Skeletal muscle cell (primary cell): ENCODE measurements at regions not wholly inside any gene's neighbourhood (a gene's known extent, or its start where the extent isn't known, plus 50 kb on each side); places are given as distances from the start of the nearest gene placed in this dataset.
A peak's percentile ranks its signal among the peaks of the same experiment; 100 is the strongest.

Experiments used
- DNase-seq: peaks from one replicate; pipeline ENCODE4 v3.0.0-alpha.2; 2010; ENCODE audit warnings: low read depth
- H3K4me3 ChIP-seq: 2 replicates; pipeline ENCODE4 v1.5.1; 2011; ENCODE audit warnings: low read depth, mild to moderate bottlenecking, control low read depth, low read length, moderate library complexity

DNA sequence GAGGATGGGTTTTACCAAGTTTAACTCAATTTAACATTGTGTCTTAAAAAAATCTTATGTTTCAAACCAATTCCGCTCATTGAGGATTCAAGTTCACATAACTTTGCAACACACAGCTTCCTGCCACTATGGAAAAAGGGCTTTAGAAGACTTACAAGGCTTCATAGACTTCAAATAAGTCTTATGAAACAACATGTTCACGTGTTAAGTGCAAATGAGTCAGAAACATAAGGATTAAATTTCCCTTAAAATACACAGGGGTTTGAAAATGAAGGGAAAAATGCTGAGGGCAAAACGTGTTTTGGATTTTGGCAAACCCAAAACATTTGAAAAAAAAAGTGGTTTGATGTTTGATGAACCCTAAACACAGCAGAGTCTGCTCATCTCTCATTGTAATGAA, 364.8 kb downstream of the BMP4 start:
- H3K4me3 ChIP-seq = no peak overlapping the region
- DNase-seq = no peak

DNA sequence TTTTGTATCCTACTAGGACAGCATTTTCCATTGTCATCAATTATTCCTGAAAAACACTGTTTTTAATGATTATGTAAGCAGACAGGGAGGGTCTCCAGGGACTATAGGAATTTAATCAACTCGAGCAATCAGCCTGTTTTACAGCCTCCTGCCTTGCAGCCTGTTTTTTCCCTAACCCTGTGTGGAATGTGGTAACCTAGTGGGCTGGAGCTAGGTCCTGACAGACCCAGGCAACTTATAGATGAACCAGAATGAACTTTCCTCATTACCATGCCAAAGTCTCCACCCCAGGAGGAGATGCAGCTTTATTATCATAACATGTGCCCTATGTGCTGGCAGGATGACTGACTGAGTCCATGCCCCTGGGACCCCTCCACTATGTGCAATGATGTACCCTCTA, 375.1 kb downstream of the BMP4 start:
- H3K4me3 ChIP-seq = no peak overlapping the region
- DNase-seq = no peak

DNA sequence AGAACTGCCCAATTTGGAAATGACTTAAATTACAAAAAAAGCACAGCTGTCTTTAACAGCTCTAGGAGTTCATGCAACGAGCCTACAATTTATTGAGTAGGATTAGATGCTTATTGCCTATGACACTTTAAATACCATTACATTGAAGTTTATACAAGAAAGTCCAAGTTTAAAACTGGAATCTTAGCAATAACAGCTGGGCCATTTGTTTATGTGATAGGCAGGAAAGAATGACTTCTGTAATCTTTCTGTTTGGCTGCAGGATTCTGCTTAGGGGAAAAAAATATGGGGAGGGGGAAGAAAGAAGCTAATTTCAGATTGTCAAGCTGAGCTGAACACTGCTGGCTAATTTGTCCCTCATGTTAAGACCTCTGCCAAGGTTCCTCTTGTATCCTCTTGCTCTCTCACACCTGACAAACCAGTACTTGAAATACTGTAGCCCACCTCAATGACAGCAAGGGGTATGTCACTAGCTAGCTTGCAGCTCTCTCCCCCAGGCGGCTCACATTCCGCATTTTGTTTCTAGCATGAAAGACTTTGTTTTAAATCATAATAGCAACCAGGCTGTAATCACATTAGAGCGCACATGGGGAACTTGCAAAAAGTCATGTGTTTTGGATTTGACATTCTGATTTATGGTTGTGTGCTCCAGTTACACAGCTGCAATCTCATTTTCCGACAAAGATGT, 384.8 kb downstream of the BMP4 start:
- DNase-seq = no peak
- H3K4me3 ChIP-seq = no peak overlapping the region

DNA sequence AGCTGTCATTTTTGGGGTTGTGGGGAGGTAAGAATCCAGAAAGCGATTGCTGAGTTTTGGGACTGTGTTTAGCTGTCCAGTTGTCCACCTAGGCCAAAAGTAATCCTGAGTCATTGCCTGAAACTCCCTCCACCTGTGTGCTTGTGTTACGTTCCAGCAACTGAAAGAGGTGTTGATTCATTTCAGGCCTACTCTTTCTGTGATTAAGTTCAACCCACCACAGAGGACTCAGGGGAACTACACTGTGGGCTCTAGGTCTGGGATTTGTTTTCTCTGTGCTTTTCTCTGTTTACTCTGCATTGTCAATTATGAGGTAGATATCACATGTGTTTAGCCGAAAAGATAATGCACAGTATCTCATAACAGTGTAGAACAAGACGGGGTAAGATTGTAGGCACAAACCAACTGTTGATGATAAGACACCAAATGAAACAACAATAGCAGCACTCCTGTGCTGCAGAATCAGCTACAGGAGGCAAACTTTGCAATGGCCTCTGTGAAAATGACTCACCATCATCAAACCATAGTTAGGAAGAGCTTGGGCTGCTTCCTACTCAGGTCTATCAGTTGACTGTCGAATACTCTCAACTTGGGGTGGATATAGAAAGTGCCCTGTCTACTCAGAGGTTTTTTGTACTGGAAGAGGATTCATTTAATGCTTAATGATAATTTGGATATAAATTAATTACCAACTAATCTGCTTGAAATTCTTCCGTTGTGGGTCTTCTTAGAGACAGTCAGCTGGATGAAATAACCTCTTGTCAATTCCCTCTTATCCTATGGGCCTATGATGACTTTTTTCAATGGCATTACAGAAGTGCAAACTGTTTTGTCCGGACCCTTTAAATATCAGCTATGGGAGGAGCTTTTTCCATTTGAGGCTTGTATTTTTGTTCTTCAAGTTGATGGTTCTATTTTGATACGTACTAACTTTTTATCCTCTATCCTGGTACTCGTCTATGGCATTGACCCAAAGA, 385.9 kb downstream of the BMP4 start:
- no peak overlapping the region for H3K4me3 ChIP-seq
- DNase-seq = no peak

DNA sequence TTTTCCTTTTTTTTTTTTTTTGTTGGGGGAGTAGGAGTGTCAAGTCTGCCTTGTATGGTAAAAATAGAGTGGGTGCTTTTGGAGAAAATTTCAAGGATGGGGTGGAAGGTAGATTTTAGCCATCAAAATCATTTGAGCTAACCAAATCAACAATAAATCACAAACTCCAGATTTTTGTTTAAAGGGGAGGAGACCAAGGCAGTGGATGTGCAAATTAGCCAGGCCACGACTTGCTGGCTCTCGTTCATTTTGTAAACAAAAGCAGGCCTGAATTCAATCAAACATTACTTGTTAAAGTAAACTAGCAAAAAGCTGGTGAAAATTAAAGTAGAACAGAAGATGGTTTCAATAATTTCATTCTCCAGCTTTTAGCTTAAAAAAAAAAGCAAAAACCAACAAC, 387.2 kb downstream of the BMP4 start:
- no peak for DNase-seq
- no peak overlapping the region for H3K4me3 ChIP-seq

DNA sequence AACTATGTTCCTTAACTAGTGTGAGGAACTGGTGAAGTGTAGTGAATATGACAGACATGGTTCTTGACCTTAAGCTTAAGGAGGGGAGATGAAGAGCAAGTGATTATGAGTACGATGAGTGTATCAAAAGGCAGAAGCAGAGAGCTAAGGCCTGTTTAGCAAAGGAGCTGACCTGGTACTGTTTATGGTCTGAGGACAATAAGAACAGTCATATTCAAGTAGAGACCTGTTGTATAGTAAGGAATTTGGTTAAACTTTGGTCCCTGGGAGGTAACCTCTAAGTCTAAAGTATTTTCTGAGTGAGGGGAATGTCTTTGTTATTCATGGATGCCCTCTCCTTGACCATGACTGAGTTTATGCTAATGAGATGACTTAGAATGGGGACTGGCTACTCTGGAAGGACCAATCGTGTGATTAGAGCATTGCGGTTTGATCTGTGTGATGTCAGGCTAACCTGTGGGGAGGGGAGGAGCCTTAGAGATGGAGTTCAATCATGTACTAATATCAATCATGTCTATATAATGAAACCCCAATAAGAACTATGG, 389.3 kb downstream of the BMP4 start:
- DNase-seq = no peak
- no peak overlapping the region for H3K4me3 ChIP-seq

DNA sequence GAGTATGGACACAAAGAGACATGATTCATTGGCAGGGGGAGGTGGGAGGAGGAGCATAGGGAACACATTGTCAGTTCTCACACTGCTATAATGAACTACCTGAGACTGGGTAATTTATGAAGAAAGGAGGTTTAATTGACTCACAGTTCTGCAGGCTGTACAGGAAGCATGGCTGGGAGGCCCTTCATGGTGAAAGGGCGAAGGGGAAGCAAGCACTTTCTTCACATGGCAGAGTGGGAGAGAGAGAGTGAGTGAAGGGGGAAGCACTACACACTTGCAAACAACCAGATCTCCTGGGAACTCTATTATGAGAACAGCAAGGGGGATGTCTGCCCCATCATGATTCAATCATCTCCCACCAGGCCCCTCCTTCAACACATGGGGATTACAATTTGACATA, 391.8 kb downstream of the BMP4 start:
- DNase-seq = no peak
- H3K4me3 ChIP-seq = no peak overlapping the region

DNA sequence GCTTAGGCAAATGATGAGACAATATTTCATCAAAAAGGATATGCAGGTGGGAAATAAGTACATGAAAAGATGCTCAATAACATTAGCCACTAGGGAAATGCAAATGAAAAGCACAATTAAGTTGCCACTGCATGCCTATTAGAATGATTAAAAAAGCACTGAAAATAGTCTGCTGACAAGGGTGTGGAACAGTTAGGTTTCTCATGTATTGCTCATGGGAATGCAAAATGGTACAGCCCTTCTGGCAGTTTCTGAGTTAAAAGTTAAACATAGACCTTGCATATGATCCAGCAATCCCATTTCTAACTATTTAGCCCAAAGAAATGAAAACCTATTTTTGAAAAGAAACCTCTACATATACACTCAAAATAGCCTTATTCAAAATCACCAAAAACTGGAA, 393.0 kb downstream of the BMP4 start:
- no peak overlapping the region for H3K4me3 ChIP-seq
- no peak for DNase-seq

DNA sequence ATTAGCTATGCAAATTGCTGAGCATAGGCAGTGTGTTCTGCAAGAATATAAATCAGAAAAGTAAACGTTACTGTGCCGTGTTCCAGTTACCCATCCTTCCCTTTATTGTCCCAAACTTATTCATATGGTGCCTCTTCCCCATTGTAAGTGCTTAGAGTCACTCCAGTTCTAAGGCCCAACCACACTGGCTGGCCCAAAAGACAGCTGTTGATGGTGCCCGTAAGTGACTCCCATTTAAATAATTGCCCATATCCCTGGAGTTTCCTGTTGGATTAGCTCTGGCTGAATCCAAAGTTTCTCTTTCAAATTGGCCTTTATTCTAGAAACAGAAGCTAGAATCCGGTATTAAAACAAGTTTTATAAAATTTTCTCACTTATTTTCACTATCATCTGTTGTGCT, 400.1 kb upstream of the DDHD1 start:
- no peak for DNase-seq
- H3K4me3 ChIP-seq = no peak overlapping the region

DNA sequence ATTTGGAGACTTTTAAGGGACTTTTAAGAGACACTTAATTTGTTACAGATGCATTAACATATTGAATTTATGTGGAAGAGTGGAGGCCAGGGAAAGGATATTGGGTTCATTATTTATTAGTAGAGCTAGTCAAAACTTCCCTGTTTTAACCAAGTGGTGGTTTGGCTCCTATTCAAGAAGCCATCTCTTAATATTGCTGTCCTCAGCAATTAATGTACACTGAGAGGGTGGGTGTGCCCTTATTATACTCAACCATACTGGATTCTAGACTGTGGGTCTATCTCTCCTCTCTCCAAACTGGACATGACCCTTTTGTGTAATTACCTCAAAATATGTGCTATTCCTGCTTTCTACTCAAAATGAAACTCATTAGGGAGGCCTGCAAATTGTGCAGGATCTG, 398.7 kb upstream of the DDHD1 start:
- H3K4me3 ChIP-seq = no peak overlapping the region
- DNase-seq = no peak

DNA sequence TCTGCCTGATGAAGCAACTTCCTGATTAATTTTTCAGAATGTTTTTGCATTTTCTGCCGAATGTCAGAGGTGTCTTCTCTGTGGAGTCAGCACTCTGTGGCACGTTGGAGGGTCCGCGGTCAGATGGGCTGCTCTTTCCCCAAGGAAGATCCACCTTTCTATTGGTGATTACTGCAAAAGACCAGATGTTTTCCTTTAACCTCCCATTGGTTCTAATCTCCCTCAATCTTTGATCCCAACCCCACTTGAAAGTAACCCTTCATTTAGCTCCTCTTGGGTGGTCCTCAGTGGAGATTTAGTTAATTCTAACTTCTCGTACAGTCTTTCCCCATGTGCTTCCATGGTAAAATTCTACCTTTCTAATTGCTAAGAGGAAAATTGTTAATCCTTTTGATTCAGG, 397.7 kb upstream of the DDHD1 start:
- no peak overlapping the region for H3K4me3 ChIP-seq
- no peak for DNase-seq

DNA sequence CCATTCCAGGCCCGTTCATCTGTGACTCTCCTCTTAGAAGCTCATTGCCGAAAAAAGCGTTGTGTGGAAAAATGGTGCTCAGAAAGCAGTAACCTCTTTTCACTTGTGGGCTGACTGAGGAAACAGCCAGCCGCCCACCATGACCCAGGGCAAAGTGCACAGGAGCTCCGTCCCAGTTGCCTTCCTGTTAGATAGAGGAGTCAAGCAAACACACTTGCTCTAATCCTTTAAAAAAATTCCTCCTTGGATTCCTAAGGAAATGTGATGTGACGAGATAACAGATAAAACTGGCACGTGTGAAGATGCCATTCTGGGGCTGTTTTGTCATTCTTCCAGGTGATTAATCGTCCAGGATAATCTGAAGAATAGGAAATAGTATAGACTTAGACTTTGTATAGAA, 396.8 kb upstream of the DDHD1 start:
- H3K4me3 ChIP-seq = no peak overlapping the region
- DNase-seq = no peak

DNA sequence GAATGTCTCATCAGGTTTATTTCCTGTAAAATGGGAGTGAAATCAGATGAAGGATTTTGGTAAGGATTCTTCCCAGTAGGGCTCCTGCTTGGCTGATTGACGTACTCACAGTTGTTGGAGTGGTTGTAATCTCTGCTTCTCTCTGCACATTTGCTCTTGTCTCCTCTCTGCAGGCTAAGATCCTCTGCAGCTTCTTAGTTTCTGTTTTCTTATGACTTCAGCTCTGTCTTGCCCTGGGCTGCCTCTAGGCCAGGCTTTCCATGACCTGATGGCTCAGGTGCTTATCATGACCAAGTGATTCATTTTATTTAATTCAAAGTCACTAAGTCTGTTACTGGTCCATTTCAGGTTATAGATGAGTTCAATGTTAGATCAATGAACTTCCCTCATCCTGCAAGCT, 394.5 kb upstream of the DDHD1 start:
- H3K4me3 ChIP-seq = no peak overlapping the region
- no peak for DNase-seq

DNA sequence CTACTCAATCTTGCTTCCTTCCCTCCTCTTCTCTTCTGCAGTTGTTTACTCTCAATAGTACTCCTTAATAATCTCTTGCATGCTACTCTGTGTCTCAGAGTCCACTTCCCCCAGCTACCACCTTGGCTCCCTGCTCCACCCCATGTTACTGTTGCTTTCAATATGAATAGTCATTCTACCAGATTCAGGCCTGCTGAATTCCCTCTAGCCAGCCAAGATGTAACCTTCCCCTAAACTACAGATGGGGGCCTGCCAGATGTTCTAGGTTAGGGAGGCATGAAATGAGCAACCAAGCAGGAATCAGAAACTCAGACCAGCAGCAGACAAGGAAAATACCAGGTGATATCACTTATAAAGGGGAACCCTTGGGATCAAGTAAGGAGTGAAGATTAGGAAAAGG, 392.1 kb upstream of the DDHD1 start:
- no peak overlapping the region for H3K4me3 ChIP-seq
- DNase-seq = no peak

DNA sequence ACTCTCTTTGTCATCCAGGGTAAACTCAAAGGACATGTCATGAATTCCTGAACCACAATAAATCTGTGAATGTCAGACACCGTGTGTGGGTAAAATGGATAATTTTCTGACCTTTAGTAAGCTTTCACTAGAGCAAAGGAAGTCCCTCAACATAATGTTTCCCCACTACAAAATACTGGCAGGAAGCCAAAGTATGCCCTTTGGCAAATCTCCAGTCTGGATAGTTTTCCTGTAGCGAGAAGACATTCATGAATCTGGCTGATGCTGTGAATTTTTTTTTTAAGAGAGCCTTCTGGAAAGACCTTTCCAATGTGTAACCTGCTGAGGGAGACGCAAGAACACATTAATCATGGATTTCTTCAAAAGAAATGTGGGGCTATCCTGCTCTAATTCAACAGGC, 389.6 kb upstream of the DDHD1 start:
- DNase-seq = peak; percentile 27
- H3K4me3 ChIP-seq = no peak overlapping the region

DNA sequence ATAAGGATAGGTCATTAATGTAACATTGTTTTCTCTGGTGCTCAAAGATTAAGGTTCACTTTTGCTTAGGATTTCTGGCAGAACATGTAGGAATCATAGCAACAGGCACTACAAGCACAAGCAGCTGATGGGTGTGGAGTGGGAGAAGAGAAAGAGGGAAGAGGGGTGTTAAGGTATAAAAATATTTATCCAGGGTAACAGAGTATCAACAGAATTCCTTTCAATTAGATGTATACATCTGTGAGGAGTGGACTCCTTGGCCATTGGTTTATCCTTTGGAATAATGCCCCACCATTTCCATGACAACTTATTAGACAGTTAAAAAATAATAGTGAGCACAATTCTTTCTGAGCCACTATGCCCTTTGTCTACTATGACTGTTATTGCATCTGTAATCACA, 388.3 kb upstream of the DDHD1 start:
- no peak overlapping the region for H3K4me3 ChIP-seq
- DNase-seq = no peak

DNA sequence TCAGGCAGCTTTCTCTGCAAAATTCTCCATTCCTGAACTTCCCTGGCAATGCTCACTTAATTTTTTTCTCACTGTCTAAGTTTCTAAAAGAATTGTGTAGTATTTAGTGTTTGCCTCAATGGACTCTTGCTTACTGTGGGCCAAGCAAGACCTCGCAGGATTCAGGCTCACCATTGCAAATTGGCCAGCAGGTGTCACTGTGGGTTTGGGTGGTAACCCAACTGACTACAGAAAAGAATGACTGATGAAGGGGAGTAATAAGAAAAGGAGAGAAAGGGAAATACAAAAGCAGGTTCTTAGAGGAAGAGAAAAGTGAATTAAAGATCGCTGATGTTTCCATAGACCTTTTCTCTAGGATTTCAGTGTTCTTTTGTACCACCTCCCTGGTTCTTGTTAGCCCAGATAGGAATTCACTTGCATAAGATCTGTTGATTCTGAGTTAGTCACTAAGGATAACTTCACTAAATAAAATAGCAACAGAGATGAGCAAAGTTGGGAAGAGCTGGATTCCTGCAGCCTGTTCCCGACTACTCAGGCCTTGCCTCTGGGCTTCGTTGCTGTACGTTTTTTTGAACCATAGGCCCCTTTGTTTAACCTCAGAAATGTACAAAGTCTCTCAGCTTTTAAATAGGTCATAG, 386.5 kb upstream of the DDHD1 start:
- H3K4me3 ChIP-seq = no peak overlapping the region
- peak; percentile 42 for DNase-seq

DNA sequence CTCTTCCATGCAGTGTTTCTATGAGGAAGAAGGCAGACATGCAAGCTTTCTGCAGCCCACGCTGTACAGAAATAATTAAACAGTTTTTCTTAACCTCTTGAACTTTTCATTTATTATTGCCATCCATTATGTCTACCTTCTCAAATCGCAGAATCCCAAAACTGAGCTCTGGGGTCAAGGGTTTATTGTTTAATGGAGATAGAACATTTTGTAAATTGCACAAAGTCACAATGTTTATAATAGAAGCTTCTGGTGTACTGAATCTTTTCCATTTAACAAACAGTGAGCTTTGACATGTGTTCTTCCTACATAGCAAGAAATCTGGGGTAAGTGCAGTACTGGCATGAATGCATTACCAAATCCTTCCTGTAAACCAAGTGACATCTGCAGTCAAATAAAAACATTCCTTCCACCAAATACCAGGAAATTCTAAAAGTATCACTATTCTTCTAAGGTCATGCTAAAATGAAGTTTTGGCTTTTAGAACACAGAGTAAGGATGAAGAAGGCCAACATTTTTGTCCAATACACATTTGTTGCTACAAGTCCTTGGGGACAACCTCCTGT, 385.3 kb upstream of the DDHD1 start:
- DNase-seq = no peak
- no peak overlapping the region for H3K4me3 ChIP-seq

DNA sequence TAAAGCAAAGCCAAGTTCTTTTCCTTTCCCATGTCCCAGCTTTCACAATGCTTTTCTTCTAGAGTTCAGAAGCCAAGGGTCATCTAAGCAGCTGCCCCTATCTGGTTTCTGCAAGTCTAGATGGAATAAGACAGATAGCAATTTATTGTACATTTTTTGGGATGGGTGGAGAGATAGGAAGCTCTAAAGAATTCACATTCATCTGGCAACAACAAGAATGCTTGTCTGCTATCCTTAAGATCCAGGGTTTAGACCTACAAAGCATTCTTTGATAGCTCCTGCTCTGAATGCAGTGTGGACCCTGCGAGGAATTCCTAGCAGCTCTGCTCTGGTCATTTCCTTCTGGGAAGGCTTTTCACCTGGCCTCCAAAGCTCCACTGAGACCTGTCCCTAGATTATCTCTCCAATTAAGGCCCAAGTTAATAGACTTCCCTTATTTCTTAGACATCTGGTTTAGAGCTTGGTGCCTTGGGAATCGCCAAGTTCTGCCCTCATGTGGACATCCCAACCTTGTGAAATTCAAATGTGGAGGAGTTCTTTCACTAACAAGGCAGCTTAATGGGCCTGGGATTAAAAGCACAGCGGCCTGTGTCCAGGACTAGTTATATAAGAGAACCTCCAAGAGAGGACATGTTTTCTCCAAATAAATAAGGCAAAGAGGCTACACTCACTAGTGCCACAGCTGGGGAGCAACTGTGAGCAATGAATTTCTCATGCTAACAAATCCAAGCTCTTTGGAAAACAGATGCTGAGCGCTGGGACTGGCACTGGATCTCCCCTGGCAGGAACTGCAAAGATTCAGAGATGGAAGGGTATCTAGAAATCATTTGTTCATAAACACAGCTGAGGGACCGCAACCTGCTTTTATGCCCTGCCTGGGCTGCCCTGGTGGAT, 384.5 kb upstream of the DDHD1 start:
- no peak for DNase-seq
- no peak overlapping the region for H3K4me3 ChIP-seq
